Muscle layer of duodenum (tissue), 2 donors: ENCODE measurements at regions not wholly inside any gene's neighbourhood (a gene's known extent, or its start where the extent isn't known, plus 50 kb on each side); places are given as distances from the start of the nearest gene placed in this dataset.
"Not testable (repeated sequence)": the region's sequence is repeated elsewhere in the genome, so short reads cannot be mapped to it uniquely, and the experiment has no call there.

Experiments
- H3K27ac ChIP-seq: one replicate; pipeline ENCODE4 v1.7.0; 2013; ENCODE audit warnings: mild to moderate bottlenecking, low read length
- H3K27me3 ChIP-seq: one replicate; pipeline ENCODE4 v1.7.0; 2013; ENCODE audit warnings: low read depth, mild to moderate bottlenecking, control low read depth, low read length
- H3K36me3 ChIP-seq, 2 donors: one replicate each; pipeline ENCODE4 v1.7.0; 2013; ENCODE audit warnings: low read length in 2 of 2, control low read depth in 1 of 2, mild to moderate bottlenecking in 1 of 2; ENCODE audit not compliant: insufficient read depth in 2 of 2, control insufficient read depth in 1 of 2
- H3K4me1 ChIP-seq, 2 donors: one replicate each; pipeline ENCODE4 v1.7.0; 2013; ENCODE audit warnings: low read length in 2 of 2, mild to moderate bottlenecking in 2 of 2, control low read depth in 1 of 2, moderate library complexity in 1 of 2; ENCODE audit not compliant: insufficient read depth in 2 of 2, control insufficient read depth in 1 of 2
- H3K4me3 ChIP-seq, 2 donors: one replicate each; pipeline ENCODE4 v1.7.0; 2013; ENCODE audit warnings: low read length in 2 of 2, low read depth in 1 of 2, mild to moderate bottlenecking in 1 of 2
- H3K9me3 ChIP-seq, 2 donors: one replicate each; pipeline ENCODE4 v1.7.0; 2013; ENCODE audit warnings: low read length in 2 of 2, control low read depth in 1 of 2, mild to moderate bottlenecking in 1 of 2; ENCODE audit not compliant: control insufficient read depth in 1 of 2
- donor health status: healthy.

- no peak overlapping the region for H3K4me3 ChIP-seq
- no peaks in the 10 kb centered on the region for H3K27me3 ChIP-seq
- no peaks in the 10 kb centered on the region for H3K9me3 ChIP-seq
- H3K27ac ChIP-seq, result no peak overlapping the region
- no peaks in the 10 kb centered on the region for H3K4me1 ChIP-seq
- H3K36me3 ChIP-seq, result no peaks in the 10 kb centered on the region
These were observed 513.4 kb downstream of the ZNF385D start for GRCh38 chr3:21237638-21238037.

DNA sequence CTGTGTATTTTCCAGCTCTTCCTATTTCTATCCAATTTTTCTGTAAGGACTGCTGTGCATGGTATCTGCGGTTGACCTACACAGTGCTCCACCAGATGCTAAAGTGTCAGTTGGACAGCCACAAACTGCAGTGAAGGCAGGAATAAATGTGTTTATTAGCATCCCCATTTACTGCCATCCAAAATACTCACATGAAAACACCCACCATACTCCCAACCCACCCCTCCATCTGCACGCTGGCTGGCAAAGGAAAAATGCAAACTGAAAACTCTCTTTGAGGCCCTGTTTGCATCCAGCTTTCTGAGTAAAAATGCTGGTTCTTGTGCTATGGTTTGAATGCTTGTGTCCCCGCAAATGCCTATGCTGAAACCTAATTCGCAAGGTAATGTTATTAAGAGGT lies 515.5 kb downstream of the ZNF385D start:
- Histone ChIP-seq H3K4me1 (no peaks in the 10 kb centered on the region), H3K4me3 (no peak overlapping the region), H3K36me3 (no peaks in the 10 kb centered on the region), H3K27me3 (no peaks in the 10 kb centered on the region), H3K27ac (no peak overlapping the region), H3K9me3 (no peaks in the 10 kb centered on the region)

DNA sequence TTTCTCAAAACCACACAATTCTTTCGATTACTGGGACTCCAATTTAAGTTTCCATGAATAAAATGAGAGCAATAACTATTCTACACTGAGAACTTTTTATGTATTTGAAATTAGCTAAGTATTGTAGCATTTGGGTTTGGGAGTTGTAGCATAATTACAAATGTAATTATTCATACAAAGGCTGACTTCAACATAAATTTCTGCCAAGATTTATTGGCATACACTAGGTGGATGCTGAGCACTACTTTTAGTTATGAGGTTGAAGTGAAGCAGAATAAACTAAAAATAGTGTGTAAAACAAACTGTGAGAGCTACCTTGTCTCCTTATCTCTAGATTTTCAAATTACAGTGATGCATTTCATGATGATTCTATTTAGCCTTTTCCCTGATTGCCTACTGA lies 516.1 kb downstream of the ZNF385D start:
- Histone ChIP-seq H3K36me3 (no peaks in the 10 kb centered on the region), H3K4me1 (no peaks in the 10 kb centered on the region), H3K27me3 (no peaks in the 10 kb centered on the region), H3K9me3 (no peaks in the 10 kb centered on the region), H3K4me3 (no peak overlapping the region), H3K27ac (no peak overlapping the region)

- H3K27me3 ChIP-seq, result no peaks in the 10 kb centered on the region
These were observed 521.4 kb downstream of the ZNF385D start for GRCh38 chr3:21229426-21230135.

GRCh38 chr3:21226086-21226485 lies 524.9 kb downstream of the ZNF385D start:
- no peaks in the 10 kb centered on the region for H3K36me3 ChIP-seq
- no peaks in the 10 kb centered on the region for H3K4me1 ChIP-seq
- H3K9me3 ChIP-seq, result no peaks in the 10 kb centered on the region
- no peaks in the 10 kb centered on the region for H3K27me3 ChIP-seq
- H3K4me3 ChIP-seq, result no peak overlapping the region
- H3K27ac ChIP-seq, result no peak overlapping the region

More at GRCh38 chr3:21229426-21230135, 521.4 kb downstream of the ZNF385D start:
- H3K27ac ChIP-seq, result no peak overlapping the region
- no peaks in the 10 kb centered on the region for H3K4me1 ChIP-seq
- H3K9me3 ChIP-seq, result no peaks in the 10 kb centered on the region
- no peak overlapping the region for H3K4me3 ChIP-seq
- H3K36me3 ChIP-seq, result no peaks in the 10 kb centered on the region

GRCh38 chr3:21220944-21221343 lies 530.1 kb downstream of the ZNF385D start:
- Histone ChIP-seq H3K27me3 (no peaks in the 10 kb centered on the region), H3K4me1 (no peaks in the 10 kb centered on the region), H3K4me3 (no peak overlapping the region), H3K9me3 (peaks cover 4% of the 10 kb centered on the region in 2 donors), H3K27ac (no peak overlapping the region), H3K36me3 (no peaks in the 10 kb centered on the region)

DNA sequence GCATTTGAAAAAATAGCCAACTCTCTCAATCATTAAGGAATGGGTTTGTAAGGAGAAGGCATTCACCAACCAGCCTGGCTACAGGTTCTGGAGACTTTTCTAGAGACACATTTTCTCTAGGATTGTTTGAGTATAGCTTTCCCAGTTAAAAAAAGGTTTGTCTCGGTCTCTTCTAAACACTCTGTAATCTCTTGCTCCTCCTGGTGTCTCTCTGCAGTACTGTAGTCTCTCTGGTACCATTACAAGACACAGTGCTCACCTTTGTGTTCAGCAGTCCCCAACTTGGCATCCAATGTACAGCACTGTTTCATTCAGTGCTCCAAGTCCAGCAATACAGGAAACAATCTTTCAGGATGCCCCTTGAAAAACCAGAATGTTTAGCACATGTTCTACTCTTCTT lies 534.4 kb downstream of the ZNF385D start:
- H3K9me3 ChIP-seq, result peaks cover 4% of the 10 kb centered on the region in 2 donors
- H3K27ac ChIP-seq, result no peak overlapping the region
- no peaks in the 10 kb centered on the region for H3K36me3 ChIP-seq
- no peak overlapping the region for H3K4me3 ChIP-seq
- H3K27me3 ChIP-seq, result no peaks in the 10 kb centered on the region
- H3K4me1 ChIP-seq, result no peaks in the 10 kb centered on the region

DNA sequence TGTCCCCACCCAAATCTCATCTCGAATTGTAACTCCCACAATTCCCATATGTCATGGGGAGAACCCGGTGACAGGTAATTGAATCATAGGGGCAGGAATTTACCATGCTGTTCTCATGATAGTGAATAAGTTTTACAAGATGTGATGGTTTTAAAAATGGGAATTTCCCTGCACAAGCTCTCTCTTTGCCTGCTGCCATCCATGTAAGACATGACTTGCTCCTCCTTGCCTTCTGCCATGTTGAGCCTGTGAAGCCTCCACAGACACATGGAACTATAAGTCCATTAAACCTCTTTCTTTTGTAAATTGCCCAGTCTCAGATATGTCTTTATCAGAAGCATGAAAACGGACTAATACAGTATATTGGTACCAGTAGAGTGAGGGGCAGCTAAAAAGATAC lies 546.9 kb downstream of the ZNF385D start:
- H3K27me3 ChIP-seq, H3K4me1 ChIP-seq, H3K27ac ChIP-seq, H3K4me3 ChIP-seq, H3K36me3 ChIP-seq: not testable (repeated sequence)
- peaks cover 0 to 27% of the 10 kb centered on the region in 2 donors for H3K9me3 ChIP-seq

GRCh38 chr3:21195203-21195602 lies 555.8 kb downstream of the ZNF385D start:
- Histone ChIP-seq H3K4me3 (no peak overlapping the region), H3K36me3 (no peaks in the 10 kb centered on the region), H3K9me3 (peaks cover 0 to 2% of the 10 kb centered on the region in 2 donors), H3K4me1 (no peaks in the 10 kb centered on the region), H3K27ac (no peak overlapping the region), H3K27me3 (no peaks in the 10 kb centered on the region)

DNA sequence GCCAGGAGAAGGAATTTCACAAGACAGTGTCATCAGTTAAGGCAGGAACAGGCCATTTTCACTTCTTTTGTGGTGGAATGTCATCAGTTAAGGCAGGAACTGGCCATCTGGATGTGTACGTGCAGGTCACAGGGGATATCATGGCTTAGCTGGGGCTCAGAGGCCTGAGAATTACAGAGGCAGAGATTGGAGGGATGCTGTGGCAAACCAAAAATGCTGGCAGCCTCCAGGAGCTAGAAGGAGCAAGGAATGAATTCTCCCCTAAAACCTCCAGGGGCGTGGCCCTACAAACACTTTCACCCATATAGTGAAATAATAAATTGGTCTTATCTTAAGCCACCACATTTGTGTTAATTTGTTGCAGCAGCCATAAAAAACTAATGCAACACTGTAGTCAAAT lies 557.0 kb downstream of the ZNF385D start:
- not testable (repeated sequence) for H3K36me3 ChIP-seq, H3K27me3 ChIP-seq, H3K27ac ChIP-seq, H3K9me3 ChIP-seq, H3K4me3 ChIP-seq, H3K4me1 ChIP-seq

- Histone ChIP-seq H3K4me3 (no peak overlapping the region), H3K9me3 (peaks cover 0 to 4% of the 10 kb centered on the region in 2 donors), H3K27ac (no peak overlapping the region), H3K36me3 (no peaks in the 10 kb centered on the region), H3K27me3 (no peaks in the 10 kb centered on the region), H3K4me1 (no peaks in the 10 kb centered on the region)
These were observed 562.6 kb downstream of the ZNF385D start for GRCh38 chr3:21188459-21188858.

GRCh38 chr3:21185816-21186314 lies 565.1 kb downstream of the ZNF385D start:
- peaks cover 0 to 4% of the 10 kb centered on the region in 2 donors for H3K9me3 ChIP-seq
- no peak overlapping the region for H3K4me3 ChIP-seq
- no peak overlapping the region for H3K27ac ChIP-seq
- no peaks in the 10 kb centered on the region for H3K36me3 ChIP-seq
- no peaks in the 10 kb centered on the region for H3K4me1 ChIP-seq
- no peaks in the 10 kb centered on the region for H3K27me3 ChIP-seq
